PC-9 (cell line): ENCODE measurements at regions not wholly inside any gene's neighbourhood (a gene's known extent, or its start where the extent isn't known, plus 50 kb on each side); places are given as distances from the start of the nearest gene placed in this dataset.

ENCODE experiments used
- BruUV-seq: library from RNA; stranded (reverse); fragments of 400-500 nt; replicated peaks from 2 replicates; lab custom pipeline; 2021; lab: Mats Ljungman, UMichigan
- CTCF ChIA-PET: fragments of 300-600 bp; sonication (Branson Sonifier 250); formaldehyde crosslinking; loops from one replicate; lab custom pipeline; 2022; ENCODE audit warnings: antibody characterized with exemption; lab: Charles Lee
- POLR2A ChIA-PET: fragments of 300-600 bp; sonication (Branson Sonifier 250); formaldehyde crosslinking; loops from one replicate; lab custom pipeline; 2022; ENCODE audit warnings: antibody characterized with exemption; ENCODE audit not compliant: unreplicated experiment; lab: Charles Lee
- DNase-seq, 2 experiments: peaks; one replicate each; pipeline versions ENCODE4 v3.0.0 to v3.0.0-alpha.2; 2015 to 2022; ENCODE audit warnings: mixed read lengths in 1 of 2
- H2AFZ ChIP-seq: fragments of 200-600 bp; sonication (generic); 2 replicates; pipeline ENCODE4 v1.8.1; 2017; ENCODE audit warnings: antibody characterized with exemption
- H3F3A ChIP-seq: fragments of 200-600 bp; sonication (generic); 2 replicates; pipeline ENCODE4 v1.8.1; 2017; ENCODE audit warnings: antibody characterized with exemption, mild to moderate bottlenecking, low read depth; ENCODE audit not compliant: insufficient read depth
- H3K27ac ChIP-seq: fragments of 200-600 bp; sonication (generic); 2 replicates; pipeline ENCODE4 v1.6.1; 2016; ENCODE audit warnings: mixed run types
- H3K27me3 ChIP-seq: fragments of 200-600 bp; sonication (generic); 2 replicates; pipeline ENCODE4 v1.6.1; 2016; ENCODE audit warnings: low read depth, mixed run types; ENCODE audit not compliant: insufficient read depth
- H3K36me3 ChIP-seq: fragments of 200-600 bp; sonication (generic); 2 replicates; pipeline ENCODE4 v1.6.1; 2016; ENCODE audit warnings: low read depth, mixed run types
- H3K4me1 ChIP-seq: fragments of 200-600 bp; sonication (generic); replicated peaks from 2 replicates; pipeline ENCODE4 v1.6.1; 2016; ENCODE audit warnings: mixed run types; ENCODE audit not compliant: insufficient read depth
- H3K4me2 ChIP-seq: fragments of 200-600 bp; sonication (generic); 2 replicates; pipeline ENCODE4 v1.6.1; 2017; ENCODE audit warnings: mixed run types
- H3K4me3 ChIP-seq: fragments of 200-600 bp; sonication (generic); 2 replicates; pipeline ENCODE4 v1.6.1; 2016; ENCODE audit warnings: mixed run types
- H3K79me2 ChIP-seq: fragments of 200-600 bp; sonication (generic); 2 replicates; pipeline ENCODE4 v1.6.1; 2017; ENCODE audit warnings: low read depth, mixed run types
- H3K9me2 ChIP-seq: fragments of 200-600 bp; sonication (generic); 2 replicates; pipeline ENCODE4 v1.8.1; 2017; ENCODE audit warnings: mild to moderate bottlenecking; ENCODE audit not compliant: insufficient read depth
- H3K9me3 ChIP-seq: fragments of 200-600 bp; sonication (generic); 2 replicates; pipeline ENCODE4 v1.8.1; 2016; ENCODE audit warnings: low read depth; ENCODE audit not compliant: insufficient read depth
- H4K20me1 ChIP-seq: fragments of 200-600 bp; sonication (generic); 2 replicates; pipeline ENCODE4 v1.8.1; 2017; ENCODE audit not compliant: insufficient read depth
- CTCF ChIP-seq: fragments of 200-600 bp; sonication (generic); conservative IDR thresholded peaks from 2 replicates; pipeline ENCODE4 v1.6.1; 2017; ENCODE audit warnings: mixed run types, antibody characterized with exemption, mild to moderate bottlenecking, moderate library complexity
- EZH2 ChIP-seq: fragments of 200-600 bp; sonication (generic); IDR thresholded peaks from 2 replicates; pipeline ENCODE4 v1.8.0; 2017; ENCODE audit warnings: antibody characterized with exemption, low read depth
- intact Hi-C: fragments of 100-400 bp; cut with micrococcal nuclease; formaldehyde crosslinking; loops from one replicate; pipeline ENCODE4 v1.10.0; 2022; ENCODE audit not compliant: unreplicated experiment

- POLR2A ChIA-PET: no interaction called here
- BruUV-seq: no TSS peak
- H3K27me3 ChIP-seq: peaks cover 82% of the 10 kb centered on the region
Measured at GRCh38 chr20:60274717-60275116, 316.5 kb downstream of the CDH26 start.

GRCh38 chr20:60281295-60281694 lies 323.1 kb downstream of the CDH26 start:
- intact Hi-C loops: no loop called here
- no peak for DNase-seq
- TF ChIP-seq EZH2: no peak
- no peak for TF ChIP-seq CTCF
- Histone ChIP-seq H3K4me1 (no peaks in the 10 kb centered on the region), H3K4me3 (no peak overlapping the region), H3K79me2 (no peaks in the 10 kb centered on the region), H3K4me2 (no peak overlapping the region), H2AFZ (peak overlapping the region; percentile 16; the same call in 1 of the 2 replicates), H3K36me3 (no peaks in the 10 kb centered on the region), H3K9me2 (no peaks in the 10 kb centered on the region), H3K27me3 (peaks cover 20% of the 10 kb centered on the region), H3K27ac (no peak overlapping the region), H3K9me3 (peaks cover 20% of the 10 kb centered on the region), H3F3A (no peaks in the 10 kb centered on the region), H4K20me1 (no peaks in the 10 kb centered on the region)
- no TSS peak for BruUV-seq
- CTCF ChIA-PET: no interaction called here
- POLR2A ChIA-PET: no interaction called here

More at GRCh38 chr20:60274717-60275116, 316.5 kb downstream of the CDH26 start:
- Histone ChIP-seq H3K4me2 (no peak overlapping the region), H3K9me3 (no peaks in the 10 kb centered on the region), H3K4me3 (no peak overlapping the region), H2AFZ (no peak overlapping the region), H3K79me2 (no peaks in the 10 kb centered on the region), H3K4me1 (no peaks in the 10 kb centered on the region), H3K27ac (no peak overlapping the region), H3F3A (no peaks in the 10 kb centered on the region), H3K9me2 (no peaks in the 10 kb centered on the region), H4K20me1 (0 out of 2 replicates have a peak, but pooled peaks cover 3% of the 10 kb centered on the region), H3K36me3 (no peaks in the 10 kb centered on the region)
- CTCF ChIA-PET: no interaction called here
- TF ChIP-seq CTCF (no peak), EZH2 (no peak)
- intact Hi-C loops: no loop called here
- DNase-seq: no peak

GRCh38 chr20:60283281-60283680 lies 325.1 kb downstream of the CDH26 start:
- no peak for TF ChIP-seq CTCF
- no peak for TF ChIP-seq EZH2
- ChIA-PET CTCF (no interaction called here), POLR2A (no interaction called here)
- Histone ChIP-seq H3K36me3 (no peaks in the 10 kb centered on the region), H2AFZ (no peak overlapping the region), H4K20me1 (no peaks in the 10 kb centered on the region), H3K9me2 (no peaks in the 10 kb centered on the region), H3K4me3 (no peak overlapping the region), H3F3A (no peaks in the 10 kb centered on the region), H3K4me2 (no peak overlapping the region), H3K9me3 (peaks cover 20% of the 10 kb centered on the region), H3K27ac (no peak overlapping the region), H3K27me3 (no peaks in the 10 kb centered on the region), H3K4me1 (no peaks in the 10 kb centered on the region), H3K79me2 (no peaks in the 10 kb centered on the region)
- no peak for DNase-seq
- BruUV-seq: no TSS peak
- intact Hi-C loops: no loop called here
